Tibial nerve (tissue), 4 donors: ENCODE measurements at regions not wholly inside any gene's neighbourhood (a gene's known extent, or its start where the extent isn't known, plus 50 kb on each side); places are given as distances from the start of the nearest gene placed in this dataset.

Experiments used
- DNase-seq, 2 donors: peaks; one replicate each; pipeline ENCODE4 v3.0.0-alpha.2; 2019; ENCODE audit warnings: low spot score in 2 of 2
- H3K27ac ChIP-seq, 4 donors: fragments of 200-600 bp; sonication (generic) in 3 of 4; one replicate each; pipeline ENCODE4 v1.5.1; 2017 to 2019; ENCODE audit warnings: mild to moderate bottlenecking in 1 of 4
- H3K27me3 ChIP-seq, 2 donors: fragments of 200-600 bp; sonication (generic) in 1 of 2; one replicate each; pipeline versions ENCODE4 v1.5.1 to v1.6.0; 2017 to 2019
- H3K36me3 ChIP-seq, 3 donors: fragments of 200-600 bp; sonication (generic); one replicate each; pipeline ENCODE4 v1.5.1; 2018 to 2019
- H3K4me1 ChIP-seq, 4 donors: fragments of 200-600 bp; sonication (generic) in 3 of 4; one replicate each; pipeline ENCODE4 v1.5.1; 2017 to 2019
- H3K4me3 ChIP-seq, 4 donors: fragments of 200-600 bp; sonication (generic) in 3 of 4; one replicate each; pipeline ENCODE4 v1.5.1; 2017 to 2019; ENCODE audit warnings: mild to moderate bottlenecking in 1 of 4, moderate library complexity in 1 of 4
- H3K9me3 ChIP-seq, 4 donors: fragments of 200-600 bp; sonication (generic) in 3 of 4; one replicate each; pipeline ENCODE4 v1.5.1; 2017 to 2019
- EP300 ChIP-seq, 2 donors: sonication (generic); formaldehyde crosslinking; IDR thresholded peaks; one replicate each; pipeline ENCODE4 v1.6.1; 2017; ENCODE audit warnings: antibody characterized with exemption in 2 of 2, mild to moderate bottlenecking in 1 of 2
- POLR2A ChIP-seq, 2 donors: fragments of 450-650 bp; IDR thresholded peaks; one replicate each; pipeline ENCODE4 v1.6.1; 2017; ENCODE audit warnings: antibody characterized with exemption in 2 of 2, mild to moderate bottlenecking in 2 of 2, moderate library complexity in 2 of 2
- WGBS, 2 donors: methylation state at CpG; one replicate each; pipeline ENCODE4 v1.1.5; 2018; 5-methylcytosine and 5-hydroxymethylcytosine counted together
- TF ChIP-seq, protein P1 (sequence below), 5 experiments: fragments of 200-600 bp in 3 of 5; fragments of 450-650 bp in 2 of 5; sonication (generic) in 3 of 5; IDR thresholded peaks; one replicate each; pipeline ENCODE4 v1.5.1; 2016 to 2019; ENCODE audit warnings: antibody characterized with exemption in 5 of 5, mild to moderate bottlenecking in 3 of 5, moderate library complexity in 2 of 5

DNA sequence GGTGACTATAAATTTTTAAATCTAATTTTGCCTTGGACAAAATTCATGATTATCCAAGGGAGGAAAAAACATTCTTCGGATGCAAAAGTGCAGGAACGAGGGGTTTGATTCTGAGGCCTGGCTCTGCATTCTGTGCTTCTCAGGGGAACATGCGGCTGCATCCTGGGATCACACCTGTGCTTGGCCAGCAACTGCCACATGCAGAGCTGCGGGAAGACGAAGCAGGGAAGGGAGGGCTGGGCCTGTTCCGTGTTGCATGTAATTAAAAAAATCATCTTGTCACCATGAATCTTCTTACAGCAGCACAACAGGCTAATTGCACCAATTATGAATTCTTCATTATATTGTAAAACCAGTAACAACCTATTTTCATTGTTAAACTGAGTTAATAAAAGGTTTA is 158.0 kb upstream of the ALKAL2 start:
- H3K27me3 ChIP-seq: no peaks in the 10 kb centered on the region
- DNase-seq: no peak
- no peak overlapping the region for H3K27ac ChIP-seq
- WGBS, 2 donors: 81 to 82% methylated on average over 6 of the region's 6 CpGs
- no peaks in the 10 kb centered on the region for H3K36me3 ChIP-seq
- H3K9me3 ChIP-seq: no peaks in the 10 kb centered on the region
- H3K4me3 ChIP-seq: no peak overlapping the region
- peaks cover 0 to 13% (median 0%) of the 10 kb centered on the region in 4 donors for H3K4me1 ChIP-seq
- TF ChIP-seq, protein P1, sequence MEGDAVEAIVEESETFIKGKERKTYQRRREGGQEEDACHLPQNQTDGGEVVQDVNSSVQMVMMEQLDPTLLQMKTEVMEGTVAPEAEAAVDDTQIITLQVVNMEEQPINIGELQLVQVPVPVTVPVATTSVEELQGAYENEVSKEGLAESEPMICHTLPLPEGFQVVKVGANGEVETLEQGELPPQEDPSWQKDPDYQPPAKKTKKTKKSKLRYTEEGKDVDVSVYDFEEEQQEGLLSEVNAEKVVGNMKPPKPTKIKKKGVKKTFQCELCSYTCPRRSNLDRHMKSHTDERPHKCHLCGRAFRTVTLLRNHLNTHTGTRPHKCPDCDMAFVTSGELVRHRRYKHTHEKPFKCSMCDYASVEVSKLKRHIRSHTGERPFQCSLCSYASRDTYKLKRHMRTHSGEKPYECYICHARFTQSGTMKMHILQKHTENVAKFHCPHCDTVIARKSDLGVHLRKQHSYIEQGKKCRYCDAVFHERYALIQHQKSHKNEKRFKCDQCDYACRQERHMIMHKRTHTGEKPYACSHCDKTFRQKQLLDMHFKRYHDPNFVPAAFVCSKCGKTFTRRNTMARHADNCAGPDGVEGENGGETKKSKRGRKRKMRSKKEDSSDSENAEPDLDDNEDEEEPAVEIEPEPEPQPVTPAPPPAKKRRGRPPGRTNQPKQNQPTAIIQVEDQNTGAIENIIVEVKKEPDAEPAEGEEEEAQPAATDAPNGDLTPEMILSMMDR (IDR thresholded peaks at IDR 0.05): no peak
- TF ChIP-seq POLR2A (IDR thresholded peaks at IDR 0.05) (no peak), EP300 (IDR thresholded peaks at IDR 0.05) (no peak)

DNA sequence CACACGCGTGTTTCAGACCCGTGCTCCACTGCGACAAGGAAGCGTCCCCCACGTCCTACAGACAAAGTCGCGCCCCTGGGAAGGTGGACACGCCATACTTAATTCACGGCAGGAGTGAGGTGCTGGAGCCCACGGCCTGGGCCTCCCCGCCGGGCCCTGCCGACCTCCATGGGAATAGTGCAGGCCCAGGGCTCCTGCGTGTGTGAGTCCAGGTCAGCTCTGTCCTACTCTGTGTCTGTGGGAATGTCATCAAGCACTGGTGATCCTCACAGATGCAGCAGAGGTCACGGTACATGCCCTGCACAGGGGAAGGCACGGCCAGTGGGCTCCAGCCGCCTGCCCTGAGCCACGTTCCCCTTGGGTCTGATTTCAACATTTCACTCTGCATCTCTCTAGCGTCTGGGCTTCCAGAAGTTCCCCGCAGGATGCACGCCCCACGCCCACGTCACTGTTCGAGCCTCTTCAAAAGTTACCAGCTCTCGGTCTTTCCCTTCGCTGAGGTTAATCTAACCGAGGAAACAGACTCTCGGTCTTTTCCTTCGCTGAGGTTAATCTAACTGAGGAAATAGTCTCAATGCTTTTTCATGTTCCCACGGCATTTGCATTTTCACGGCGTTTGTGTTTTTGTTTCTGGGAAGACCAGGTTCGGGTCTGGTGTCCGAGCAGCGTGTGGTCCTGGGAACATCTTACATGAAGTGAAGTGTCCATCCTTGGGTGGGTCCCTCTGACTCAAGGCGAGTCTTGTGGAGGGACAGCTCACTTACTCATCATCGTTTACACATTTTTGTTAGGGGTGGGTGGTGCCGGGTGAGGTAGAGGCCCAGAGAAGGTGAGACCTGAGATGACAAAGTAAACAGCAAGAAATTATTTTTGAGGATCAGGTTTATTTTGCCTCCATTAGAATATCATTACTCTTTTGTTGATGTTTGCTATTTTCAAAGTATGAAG is 157.3 kb upstream of the ALKAL2 start:
- DNase-seq: no peak
- Histone ChIP-seq H3K4me1 (peaks cover 0 to 20% (median 0%) of the 10 kb centered on the region in 4 donors), H3K27ac (no peak overlapping the region), H3K9me3 (no peaks in the 10 kb centered on the region), H3K27me3 (no peaks in the 10 kb centered on the region), H3K4me3 (no peak overlapping the region), H3K36me3 (no peaks in the 10 kb centered on the region)
- WGBS, 2 donors: 87 to 90% methylated on average over 39 of the region's 39 CpGs
- TF ChIP-seq POLR2A (IDR thresholded peaks at IDR 0.05): no peak
- TF ChIP-seq EP300 (IDR thresholded peaks at IDR 0.05): no peak
- TF ChIP-seq, protein P1 (IDR thresholded peaks at IDR 0.05): no peak

DNA sequence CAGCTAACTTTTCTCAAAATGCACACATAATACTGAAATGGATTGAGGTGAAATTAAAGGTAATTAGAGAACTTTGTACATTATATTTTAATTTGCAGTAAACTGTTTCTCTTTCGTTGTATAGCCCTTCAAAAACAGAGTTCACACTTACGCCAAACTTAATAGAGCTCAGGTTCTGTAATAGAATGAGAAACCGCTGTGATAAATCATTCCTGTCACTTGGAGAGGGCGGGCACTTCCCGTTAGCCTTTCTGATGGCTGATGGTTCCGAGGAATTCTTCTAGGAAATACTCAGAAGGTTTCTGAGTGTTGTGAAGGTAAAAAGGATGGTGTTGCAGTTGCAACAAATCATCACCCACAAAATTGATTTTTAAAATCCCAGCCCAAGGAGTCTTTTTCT is 155.8 kb upstream of the ALKAL2 start:
- H3K4me1 ChIP-seq: peaks cover 0 to 20% (median 0%) of the 10 kb centered on the region in 4 donors
- WGBS, 2 donors: 75 to 83% methylated on average over 6 of the region's 6 CpGs
- H3K9me3 ChIP-seq: no peaks in the 10 kb centered on the region
- no peaks in the 10 kb centered on the region for H3K27me3 ChIP-seq
- no peaks in the 10 kb centered on the region for H3K36me3 ChIP-seq
- H3K27ac ChIP-seq: no peak overlapping the region
- H3K4me3 ChIP-seq: no peak overlapping the region
- TF ChIP-seq, protein P1 (IDR thresholded peaks at IDR 0.05): no peak
- TF ChIP-seq EP300 (IDR thresholded peaks at IDR 0.05) (no peak), POLR2A (IDR thresholded peaks at IDR 0.05) (no peak)
- no peak for DNase-seq

DNA sequence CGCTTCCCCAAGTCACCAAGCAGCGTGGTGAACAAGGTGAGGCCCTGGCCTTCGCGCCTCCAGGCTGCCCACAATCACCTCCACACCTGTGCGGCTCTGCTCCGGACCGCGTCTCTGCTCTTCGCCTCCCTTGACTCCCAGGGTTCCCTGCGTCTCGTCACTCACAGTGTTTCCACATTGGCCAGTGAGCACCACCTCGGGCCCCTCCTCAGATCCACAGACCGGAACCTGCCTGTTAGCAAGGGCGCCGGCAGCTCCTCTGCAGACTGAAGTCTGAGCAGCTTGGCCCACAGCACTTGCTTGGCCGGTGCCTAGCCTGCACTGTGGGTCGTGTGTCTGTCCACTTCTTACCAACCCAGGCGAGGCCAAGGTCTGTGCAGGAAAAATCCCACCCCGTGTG is 155.3 kb upstream of the ALKAL2 start:
- 94 to 95% methylated on average over 19 of the region's 19 CpGs for WGBS, 2 donors
- TF ChIP-seq EP300 (IDR thresholded peaks at IDR 0.05) (no peak), POLR2A (IDR thresholded peaks at IDR 0.05) (no peak)
- TF ChIP-seq, protein P1 (IDR thresholded peaks at IDR 0.05): no peak

More for the DNA sequence above, 155.3 kb upstream of the ALKAL2 start:
- H3K9me3 ChIP-seq: no peaks in the 10 kb centered on the region
- no peaks in the 10 kb centered on the region for H3K27me3 ChIP-seq
- no peak overlapping the region for H3K4me3 ChIP-seq
- no peak overlapping the region for H3K27ac ChIP-seq
- H3K4me1 ChIP-seq: peaks cover 0 to 20% (median 0%) of the 10 kb centered on the region in 4 donors
- DNase-seq: no peak
- no peaks in the 10 kb centered on the region for H3K36me3 ChIP-seq
